HEK293 (cell line): ENCODE measurements at regions not wholly inside any gene's neighbourhood (a gene's known extent, or its start where the extent isn't known, plus 50 kb on each side); places are given as distances from the start of the nearest gene placed in this dataset.

ENCODE experiments used
- BCL11A ChIP-seq: fragments of 450-650 bp; formaldehyde crosslinking; IDR thresholded peaks from 2 replicates; pipeline ENCODE4 v1.5.1; 2016; ENCODE audit warnings: low read depth, missing biosample characterization, missing genetic modification characterization
- CTCF ChIP-seq: fragments of 450-650 bp; formaldehyde crosslinking; IDR thresholded peaks from 2 replicates; pipeline ENCODE4 v1.5.1; 2016; ENCODE audit warnings: missing biosample characterization, missing genetic modification characterization
- HOXA7 ChIP-seq: sonication (generic); formaldehyde crosslinking; IDR thresholded peaks from 2 replicates; pipeline ENCODE4 v1.8.1; 2022; ENCODE audit warnings: missing genetic modification reagents, borderline replicate concordance
- RBAK ChIP-seq: fragments of 450-650 bp; formaldehyde crosslinking; IDR thresholded peaks from 2 replicates; pipeline ENCODE4 v1.5.1; 2016; ENCODE audit warnings: missing biosample characterization, missing genetic modification characterization
- REST ChIP-seq: fragments of 450-650 bp; formaldehyde crosslinking; IDR thresholded peaks from 2 replicates; pipeline ENCODE4 v1.5.1; 2016; ENCODE audit warnings: missing biosample characterization, missing genetic modification characterization
- ZBTB49 ChIP-seq: fragments of 450-650 bp; formaldehyde crosslinking; IDR thresholded peaks from 2 replicates; pipeline ENCODE4 v1.5.1; 2016; ENCODE audit warnings: missing biosample characterization, missing genetic modification characterization, low read depth
- ZNF280D ChIP-seq: fragments of 450-650 bp; formaldehyde crosslinking; IDR thresholded peaks from 2 replicates; pipeline ENCODE4 v1.5.1; 2016; ENCODE audit warnings: missing biosample characterization, missing genetic modification characterization
- ZNF398 ChIP-seq: fragments of 450-650 bp; formaldehyde crosslinking; IDR thresholded peaks from 2 replicates; pipeline ENCODE4 v1.5.1; 2017; ENCODE audit warnings: missing biosample characterization, missing genetic modification characterization
- ZNF518A ChIP-seq: fragments of 450-650 bp; formaldehyde crosslinking; conservative IDR thresholded peaks from 2 replicates; pipeline ENCODE4 v1.5.1; 2016; ENCODE audit warnings: low read depth, missing biosample characterization, missing genetic modification characterization
- ZNF639 ChIP-seq: fragments of 450-650 bp; formaldehyde crosslinking; IDR thresholded peaks from 2 replicates; pipeline ENCODE4 v1.5.1; 2016; ENCODE audit warnings: missing biosample characterization, missing genetic modification characterization

GRCh38 chr3:190774633-190775032 lies 87.9 kb downstream of the GMNC start:
- TF ChIP-seq REST (tag by site-specific recombination) (no peak), CTCF (tag by site-specific recombination) (no peak), ZNF518A (no peak), HOXA7 (CRISPR knock-in tag) (no peak), ZNF398 (no peak), ZNF280D (no peak), BCL11A (tag by site-specific recombination) (no peak), ZNF639 (tag by site-specific recombination) (no peak), RBAK (tag by site-specific recombination) (no peak), ZBTB49 (tag by site-specific recombination) (no peak)
